ENCODE measurements at regions not wholly inside any gene's neighbourhood (a gene's known extent, or its start where the extent isn't known, plus 50 kb on each side); places are given as distances from the start of the nearest gene placed in this dataset.

- no peak overlapping the region for H4K91ac ChIP-seq (ENCODE audit: insufficient read length, low read depth, low read length)
- no peaks in the 10 kb centered on the region for H3K23me2 ChIP-seq (ENCODE audit: insufficient read length, low read depth, low read length, poor library complexity, severe bottlenecking)
- H3K4ac ChIP-seq (ENCODE audit: low read depth, low read length) = no peak overlapping the region
- Mint-ChIP-seq H3K27ac (no peak overlapping the region), H3K27me3 (ENCODE audit: low read depth) (no peaks in the 10 kb centered on the region; the same call in 1 of the 2 replicates), H3K36me3 (ENCODE audit: insufficient read depth in 1 of 3, low read depth in 3 of 3) (peaks cover 29 to 55% (median 53%) of the 10 kb centered on the region in 3 experiments), H3K4me3 (no peak overlapping the region), H3K9me3 (peaks cover 36 to 43% of the 10 kb centered on the region in 2 experiments), H3K4me1 (peaks cover 9 to 19% of the 10 kb centered on the region in 2 experiments)
- H3K27me3 ChIP-seq (ENCODE audit: insufficient read depth, low read length) = no peaks in the 10 kb centered on the region
- H2AFZ ChIP-seq (ENCODE audit: low read length) = no peak overlapping the region
- WGBS (ENCODE audit: extremely low coverage, insufficient read length, low lambda C conversion rate) = no CpG with 5 or more reads among the region's 2 CpGs
- H3K4me2 ChIP-seq (ENCODE audit: insufficient read depth, insufficient read length, low read length) = no peak overlapping the region
- no peak overlapping the region for H3K14ac ChIP-seq (ENCODE audit: insufficient read depth, low read length)
- H2BK20ac ChIP-seq (ENCODE audit: low read depth, low read length, poor library complexity, severe bottlenecking) = no peak overlapping the region
- H4K8ac ChIP-seq (replicated peaks; ENCODE audit: insufficient read length, low read depth, low read length) = no peak overlapping the region
- H2BK15ac ChIP-seq (ENCODE audit: low read depth, low read length) = no peak overlapping the region
- no peak overlapping the region for H3K9ac ChIP-seq (ENCODE audit: extremely low read depth, insufficient read length, low read length)
- H3K4me1 ChIP-seq (ENCODE audit: insufficient read depth, low read length) = no peaks in the 10 kb centered on the region
- no peak overlapping the region for H2AK5ac ChIP-seq (ENCODE audit: insufficient read length, low read length)
- H4K5ac ChIP-seq (ENCODE audit: insufficient read length, low read depth, low read length) = no peak overlapping the region
- H3K56ac ChIP-seq (ENCODE audit: insufficient read length, low read depth, low read length) = no peak overlapping the region
- no peaks in the 10 kb centered on the region for H3K79me1 ChIP-seq (ENCODE audit: insufficient read depth, low read depth, low read length, poor library complexity, severe bottlenecking)
- TF ChIP-seq CTCF (conservative IDR thresholded peaks at IDR 0.05) = no peak
- no peak overlapping the region for H3K23ac ChIP-seq (ENCODE audit: insufficient read length, low read depth, low read length)
- H3K18ac ChIP-seq (ENCODE audit: insufficient read length, low read depth, low read length) = no peak overlapping the region
- H2BK120ac ChIP-seq (ENCODE audit: low read depth, low read length, poor library complexity, severe bottlenecking) = no peak overlapping the region
- H2BK12ac ChIP-seq (ENCODE audit: insufficient read length, low read depth, low read length) = no peak overlapping the region
- peaks cover 15% of the 10 kb centered on the region; the same call in 1 of the 2 replicates for H3K79me2 ChIP-seq (ENCODE audit: insufficient read depth, low read length)
- no peak for DNase-seq
- H4K20me1 ChIP-seq (ENCODE audit: control insufficient read depth, insufficient read depth, insufficient read length) = no peaks in the 10 kb centered on the region
- H3K9me3 ChIP-seq (ENCODE audit: control insufficient read depth, low read depth, low read length) = peaks cover 30% of the 10 kb centered on the region
- no peak overlapping the region for H3T11ph ChIP-seq (ENCODE audit: low read length)
- no peak overlapping the region for H3K27ac ChIP-seq (ENCODE audit: insufficient read length, low read depth, low read length)
- no peak overlapping the region for H2BK5ac ChIP-seq (ENCODE audit: insufficient read length, low read length)
These were observed 438.1 kb upstream of the CDH9 start for GRCh38 chr5:27476356-27476988.

All from H9 (cell line).